GM06990 (cell line): ENCODE measurements at regions not wholly inside any gene's neighbourhood (a gene's known extent, or its start where the extent isn't known, plus 50 kb on each side); places are given as distances from the start of the nearest gene placed in this dataset.

Source experiments
- DNase-seq: peaks from one replicate; pipeline ENCODE4 v3.0.0-alpha.2; 2011; ENCODE audit not compliant: insufficient read length; ENCODE audit errors: extremely low read depth
- H3K27me3 ChIP-seq: replicated peaks from 2 replicates; pipeline ENCODE4 v1.6.0; 2011; ENCODE audit warnings: low read length; ENCODE audit not compliant: control insufficient read depth, insufficient read depth
- H3K36me3 ChIP-seq: 2 replicates; pipeline ENCODE4 v1.5.1; 2011; ENCODE audit warnings: low read length; ENCODE audit not compliant: control insufficient read depth, insufficient read depth
- H3K4me3 ChIP-seq: replicated peaks from 2 replicates; pipeline ENCODE4 v1.5.1; 2011; ENCODE audit warnings: low read depth, mild to moderate bottlenecking, control low read depth, low read length
- TF ChIP-seq, protein P1 (sequence below): IDR thresholded peaks from 2 replicates; pipeline ENCODE4 v1.5.1; 2011; ENCODE audit warnings: low read length, control low read depth, mild to moderate bottlenecking, inconsistent platforms; ENCODE audit not compliant: insufficient read depth, poor library complexity, severe bottlenecking

DNA sequence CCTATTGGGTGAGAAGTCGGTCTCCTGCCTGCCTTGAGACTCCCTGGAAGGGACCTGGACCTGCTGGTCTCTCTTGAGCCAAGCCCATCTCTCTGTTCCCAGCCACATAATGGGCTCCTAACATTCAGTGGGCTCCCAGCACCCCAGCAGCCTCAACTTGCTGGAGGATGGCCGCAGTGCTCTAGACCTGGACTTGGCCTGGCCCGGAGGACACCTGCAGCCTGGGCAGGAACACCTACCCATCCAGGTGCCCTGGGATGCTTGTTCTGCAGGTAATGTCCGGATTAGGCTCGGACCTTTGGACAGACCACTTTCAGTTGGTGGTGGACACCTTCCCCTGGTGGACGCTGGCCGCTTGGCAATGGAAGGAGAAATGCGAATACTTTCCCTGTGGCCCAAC, 214.6 kb downstream of the URI1 start:
- H3K27me3 ChIP-seq, result no peaks in the 10 kb centered on the region; the same call in 1 of the 2 replicates
- TF ChIP-seq, protein P1, sequence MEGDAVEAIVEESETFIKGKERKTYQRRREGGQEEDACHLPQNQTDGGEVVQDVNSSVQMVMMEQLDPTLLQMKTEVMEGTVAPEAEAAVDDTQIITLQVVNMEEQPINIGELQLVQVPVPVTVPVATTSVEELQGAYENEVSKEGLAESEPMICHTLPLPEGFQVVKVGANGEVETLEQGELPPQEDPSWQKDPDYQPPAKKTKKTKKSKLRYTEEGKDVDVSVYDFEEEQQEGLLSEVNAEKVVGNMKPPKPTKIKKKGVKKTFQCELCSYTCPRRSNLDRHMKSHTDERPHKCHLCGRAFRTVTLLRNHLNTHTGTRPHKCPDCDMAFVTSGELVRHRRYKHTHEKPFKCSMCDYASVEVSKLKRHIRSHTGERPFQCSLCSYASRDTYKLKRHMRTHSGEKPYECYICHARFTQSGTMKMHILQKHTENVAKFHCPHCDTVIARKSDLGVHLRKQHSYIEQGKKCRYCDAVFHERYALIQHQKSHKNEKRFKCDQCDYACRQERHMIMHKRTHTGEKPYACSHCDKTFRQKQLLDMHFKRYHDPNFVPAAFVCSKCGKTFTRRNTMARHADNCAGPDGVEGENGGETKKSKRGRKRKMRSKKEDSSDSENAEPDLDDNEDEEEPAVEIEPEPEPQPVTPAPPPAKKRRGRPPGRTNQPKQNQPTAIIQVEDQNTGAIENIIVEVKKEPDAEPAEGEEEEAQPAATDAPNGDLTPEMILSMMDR, result no peak
- no peaks in the 10 kb centered on the region for H3K36me3 ChIP-seq
- DNase-seq, result no peak
- H3K4me3 ChIP-seq, result no peak overlapping the region

DNA sequence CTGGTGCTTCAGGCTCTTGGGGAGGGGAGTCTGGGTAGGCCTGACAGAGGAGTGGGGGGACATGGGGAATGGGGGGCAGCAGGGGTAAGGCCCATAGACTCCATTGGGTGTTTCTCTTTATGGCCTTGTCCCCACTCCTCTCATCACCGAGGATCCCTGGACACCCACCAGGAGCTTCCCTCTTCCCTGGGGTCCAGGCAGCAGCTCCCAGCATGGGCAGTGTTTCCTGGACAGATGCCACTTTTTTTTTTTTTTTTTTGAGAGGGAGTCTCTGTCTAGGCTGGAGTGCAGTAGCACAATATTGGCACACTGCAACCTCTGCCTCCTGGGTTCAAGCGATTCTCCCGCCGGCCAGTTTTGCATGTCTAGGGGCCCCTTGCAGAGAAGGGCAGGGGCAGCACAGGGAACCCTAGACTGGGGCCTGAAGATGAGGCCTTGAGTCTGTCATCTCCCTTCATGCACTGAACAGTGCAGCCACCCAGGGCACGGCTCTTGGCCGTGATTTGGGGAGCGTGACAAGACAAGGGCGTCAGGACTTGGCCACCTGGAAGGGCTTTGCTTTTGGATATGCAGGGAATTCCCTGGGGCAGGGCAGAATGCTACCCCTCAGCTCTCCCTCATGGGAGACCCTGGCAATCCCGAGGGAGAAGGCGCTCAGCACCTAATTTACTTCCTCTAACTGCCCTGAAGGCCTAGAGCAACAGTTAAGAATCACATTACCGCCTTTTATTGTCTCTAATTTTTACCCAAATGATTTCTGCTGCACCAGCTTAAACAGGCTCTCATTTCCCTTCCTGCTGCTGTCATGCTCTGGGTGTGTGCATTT, 213.9 kb upstream of the ZNF536 start:
- H3K27me3 ChIP-seq, result no peaks in the 10 kb centered on the region; the same call in 1 of the 2 replicates
- H3K36me3 ChIP-seq, result no peaks in the 10 kb centered on the region
- no peak for DNase-seq
- TF ChIP-seq, protein P1, result no peak
- H3K4me3 ChIP-seq, result no peak overlapping the region

DNA sequence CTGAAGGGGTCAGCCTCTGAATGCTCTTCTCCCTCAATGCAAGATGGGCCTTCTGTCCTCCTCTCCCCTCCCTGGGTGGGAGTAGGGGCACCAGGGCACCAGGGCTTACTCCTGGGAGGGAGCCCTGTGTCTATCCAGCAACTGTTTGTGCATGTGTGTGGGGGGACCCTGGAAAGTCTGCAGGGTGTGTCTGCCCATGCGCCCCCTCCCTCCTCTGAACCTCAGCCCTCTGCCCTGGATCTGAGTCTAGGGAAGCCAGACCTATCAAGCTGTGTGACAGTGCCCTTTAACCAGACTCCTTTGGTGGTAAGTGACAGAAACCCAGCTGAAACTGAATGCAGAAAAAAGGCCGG, 213.3 kb upstream of the ZNF536 start:
- TF ChIP-seq, protein P1, result no peak
- H3K36me3 ChIP-seq, result no peaks in the 10 kb centered on the region
- H3K4me3 ChIP-seq, result no peak overlapping the region

DNA sequence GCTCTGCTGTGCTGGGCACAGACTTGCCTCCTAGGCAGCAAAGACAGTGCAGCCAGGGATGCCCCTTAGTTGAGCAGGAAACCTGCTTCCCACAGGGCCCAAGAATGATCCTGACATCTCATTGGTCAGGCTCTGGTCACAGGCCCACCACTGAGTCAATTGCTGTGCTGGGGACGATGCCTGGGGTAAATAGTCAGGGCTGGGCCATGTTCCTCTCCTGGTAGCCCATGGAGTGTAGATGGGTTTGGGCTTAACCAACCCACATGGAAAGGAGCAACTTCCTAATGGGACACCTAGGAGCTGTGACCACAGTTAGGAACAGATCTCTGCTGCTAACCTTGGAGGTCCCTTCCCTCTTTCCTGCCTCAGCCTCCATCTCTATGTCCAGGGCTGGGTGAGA, 212.5 kb upstream of the ZNF536 start:
- no peak overlapping the region for H3K4me3 ChIP-seq
- DNase-seq, result no peak
- H3K27me3 ChIP-seq, result no peaks in the 10 kb centered on the region; the same call in 1 of the 2 replicates
- TF ChIP-seq, protein P1, result no peak
- no peaks in the 10 kb centered on the region for H3K36me3 ChIP-seq

More for the DNA sequence above, 213.3 kb upstream of the ZNF536 start:
- no peaks in the 10 kb centered on the region; the same call in 1 of the 2 replicates for H3K27me3 ChIP-seq
- DNase-seq, result no peak

DNA sequence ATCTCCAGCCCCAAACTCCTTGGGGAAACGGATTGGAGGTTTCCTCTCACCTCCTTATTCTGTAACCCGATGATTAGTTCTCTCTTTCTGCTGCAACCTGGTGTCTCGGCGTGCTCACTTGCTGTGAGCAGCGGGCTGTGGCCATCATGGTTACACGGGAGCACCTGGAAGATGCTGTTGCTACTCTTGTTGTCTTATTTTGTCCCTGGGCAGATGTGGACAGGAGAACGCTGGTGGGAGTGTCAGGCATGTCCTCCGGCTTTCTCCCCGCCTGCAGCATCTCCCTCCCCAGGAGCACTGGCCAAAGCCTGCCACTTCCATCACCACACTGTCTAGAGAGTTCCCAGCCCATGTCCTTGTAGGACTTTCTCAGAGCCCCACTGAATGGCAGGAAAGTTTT, 211.8 kb upstream of the ZNF536 start:
- DNase-seq, result no peak
- H3K27me3 ChIP-seq, result no peaks in the 10 kb centered on the region; the same call in 1 of the 2 replicates
- TF ChIP-seq, protein P1, result no peak

More for the DNA sequence above, 211.8 kb upstream of the ZNF536 start:
- H3K36me3 ChIP-seq, result no peaks in the 10 kb centered on the region
- no peak overlapping the region for H3K4me3 ChIP-seq
